SK-N-SH (cell line): ENCODE measurements at regions not wholly inside any gene's neighbourhood (a gene's known extent, or its start where the extent isn't known, plus 50 kb on each side); places are given as distances from the start of the nearest gene placed in this dataset.

Experiments
- CTCF ChIA-PET: fragments of 300-600, 350-600 bp; formaldehyde crosslinking; extraction: SDS; loops from one replicate; lab custom pipeline; 2021; lab: Yijun Ruan, JAX
- POLR2A ChIA-PET: fragments of 350-600 bp; sonication (Branson Sonifier 250); formaldehyde crosslinking; extraction: SDS; loops from one replicate; lab custom pipeline; 2020; ENCODE audit warnings: antibody characterized with exemption, inconsistent platforms; lab: Yijun Ruan, JAX
- DNase-seq: peaks from one replicate; pipeline ENCODE4 v3.0.0; 2012
- H2AFZ ChIP-seq: fragments of 200-600 bp; sonication (generic); 2 replicates; pipeline ENCODE4 v1.8.1; 2016; ENCODE audit warnings: antibody characterized with exemption, mild to moderate bottlenecking, low read depth
- H3F3A ChIP-seq: fragments of 200-600 bp; sonication (generic); replicated peaks from 2 replicates; pipeline ENCODE3; 2016; ENCODE audit warnings: antibody characterized with exemption, mild to moderate bottlenecking; ENCODE audit not compliant: insufficient read depth
- H3K27ac ChIP-seq, 2 experiments: fragments of 200-500 bp in 1 of 2; fragments of 200-600 bp in 1 of 2; sonication (Bioruptor generic) in 1 of 2; sonication (generic), shearing (Covaris generic) in 1 of 2; 2 replicates each; pipeline versions ENCODE4 v1.5.1 to v1.6.1; 2014 to 2016; ENCODE audit warnings: low read depth in 2 of 2, inconsistent platforms in 1 of 2, low read length in 1 of 2, mild to moderate bottlenecking in 1 of 2, mixed read lengths in 1 of 2
- H3K27me3 ChIP-seq: fragments of 200-600 bp; sonication (generic), shearing (Covaris generic); 2 replicates; pipeline ENCODE4 v1.6.1; 2016; ENCODE audit warnings: mixed run types; ENCODE audit not compliant: insufficient read depth
- H3K36me3 ChIP-seq, 2 experiments: fragments of 200-500 bp in 1 of 2; fragments of 200-600 bp in 1 of 2; sonication (Bioruptor generic) in 1 of 2; sonication (generic) in 1 of 2; replicated peaks in 1 of 2; 2 replicates each; pipeline versions ENCODE3 to v1.5.1; 2014 to 2016; ENCODE audit warnings: low read length in 1 of 2, mild to moderate bottlenecking in 1 of 2; ENCODE audit not compliant: insufficient read depth in 2 of 2, control insufficient read depth in 1 of 2
- H3K4me1 ChIP-seq, 2 experiments: fragments of 200-500 bp in 1 of 2; fragments of 200-600 bp in 1 of 2; sonication (Bioruptor generic) in 1 of 2; sonication (generic), shearing (Covaris generic) in 1 of 2; 2 replicates each; pipeline versions ENCODE4 v1.5.1 to v1.6.1; 2014 to 2016; ENCODE audit warnings: low read depth in 1 of 2, low read length in 1 of 2, mixed run types in 1 of 2; ENCODE audit not compliant: insufficient read depth in 2 of 2, control insufficient read depth in 1 of 2
- H3K4me2 ChIP-seq: fragments of 200-600 bp; sonication (generic), shearing (Covaris generic); 2 replicates; pipeline ENCODE4 v1.6.1; 2017; ENCODE audit warnings: mixed run types
- H3K4me3 ChIP-seq, 2 experiments: fragments of 200-500 bp in 1 of 2; fragments of 200-600 bp in 1 of 2; sonication (Bioruptor generic) in 1 of 2; sonication (generic), shearing (Covaris generic) in 1 of 2; 2 replicates each; pipeline versions ENCODE4 v1.5.1 to v1.8.1; 2014 to 2016; ENCODE audit warnings: low read depth in 2 of 2, inconsistent platforms in 1 of 2, low read length in 1 of 2, mild to moderate bottlenecking in 1 of 2, mixed read lengths in 1 of 2, moderate library complexity in 1 of 2
- H3K79me2 ChIP-seq: fragments of 200-600 bp; sonication (generic); 2 replicates; pipeline ENCODE4 v1.8.1; 2017; ENCODE audit warnings: mild to moderate bottlenecking; ENCODE audit not compliant: insufficient read depth
- H3K9ac ChIP-seq: fragments of 200-600 bp; sonication (generic); 2 replicates; pipeline ENCODE4 v1.6.1; 2017; ENCODE audit warnings: mixed run types
- H3K9me2 ChIP-seq: fragments of 200-600 bp; sonication (generic); 2 replicates; pipeline ENCODE4 v1.6.1; 2017; ENCODE audit warnings: mixed run types
- H3K9me3 ChIP-seq: fragments of 200-600 bp; sonication (generic); 2 replicates; pipeline ENCODE4 v1.6.1; 2017; ENCODE audit warnings: mixed run types, mild to moderate bottlenecking, moderate library complexity
- H4K20me1 ChIP-seq: fragments of 200-600 bp; sonication (generic); 2 replicates; pipeline ENCODE4 v1.6.1; 2017; ENCODE audit warnings: mild to moderate bottlenecking, mixed run types; ENCODE audit not compliant: insufficient read depth
- CHD2 ChIP-seq: fragments of 150-350 bp; IDR thresholded peaks from 2 replicates; pipeline ENCODE4 v1.6.1; 2018; ENCODE audit warnings: low read length; ENCODE audit not compliant: partially characterized antibody
- ELF1 ChIP-seq: IDR thresholded peaks from 2 replicates; pipeline ENCODE4 v1.4.0; 2012
- EZH2phosphoT487 ChIP-seq: fragments of 200-600 bp; sonication (generic); IDR thresholded peaks from 2 replicates; pipeline ENCODE4 v1.6.1; 2017; ENCODE audit warnings: low read depth, mixed run types, mild to moderate bottlenecking, antibody characterized with exemption, moderate library complexity, borderline replicate concordance
- FOSL2 ChIP-seq: IDR thresholded peaks from 2 replicates; pipeline ENCODE4 v1.4.0; 2012; ENCODE audit warnings: low read depth, mild to moderate bottlenecking, moderate library complexity, borderline replicate concordance
- FOXJ3 ChIP-seq: sonication (generic); formaldehyde crosslinking; IDR thresholded peaks from 2 replicates; pipeline ENCODE4 v1.5.1; 2020; ENCODE audit warnings: mild to moderate bottlenecking, missing genetic modification reagents
- FOXM1 ChIP-seq: IDR thresholded peaks from 2 replicates; pipeline ENCODE4 v1.4.0; 2012; ENCODE audit warnings: low read depth, mild to moderate bottlenecking
- GATA2 ChIP-seq: sonication (generic); formaldehyde crosslinking; IDR thresholded peaks from 2 replicates; pipeline ENCODE4 v1.5.0; 2020; ENCODE audit warnings: mild to moderate bottlenecking, missing genetic modification reagents
- IRF3 ChIP-seq: fragments of 150-350 bp; IDR thresholded peaks from 2 replicates; pipeline ENCODE4 v1.6.1; 2016; ENCODE audit warnings: mild to moderate bottlenecking, low read depth, low read length
- JUND ChIP-seq: IDR thresholded peaks from 2 replicates; pipeline ENCODE4 v1.4.0; 2012
- MEF2A ChIP-seq: IDR thresholded peaks from 2 replicates; pipeline ENCODE4 v1.4.0; 2012; ENCODE audit warnings: low read depth, borderline replicate concordance
- MXI1 ChIP-seq: IDR thresholded peaks from 2 replicates; pipeline ENCODE4 v1.6.1; 2012; ENCODE audit warnings: mild to moderate bottlenecking, low read depth, low read length, improper control_type of control experiment
- NFIC ChIP-seq: IDR thresholded peaks from 2 replicates; pipeline ENCODE4 v1.4.0; 2012; ENCODE audit warnings: borderline replicate concordance
- POLR2AphosphoS5 ChIP-seq: IDR thresholded peaks from 2 replicates; pipeline ENCODE4 v1.6.1; 2012; ENCODE audit warnings: low read depth, low read length
- RAD21 ChIP-seq: IDR thresholded peaks from 2 replicates; pipeline ENCODE4 v1.6.1; 2012; ENCODE audit warnings: mild to moderate bottlenecking, low read length
- RCOR1 ChIP-seq: fragments of 150-350 bp; IDR thresholded peaks from 2 replicates; pipeline ENCODE4 v1.6.1; 2017; ENCODE audit warnings: antibody characterized with exemption, low read length
- RFX5 ChIP-seq: IDR thresholded peaks from 2 replicates; pipeline ENCODE4 v1.6.1; 2012; ENCODE audit warnings: mild to moderate bottlenecking, improper control_type of control experiment, low read length
- RXRA ChIP-seq: IDR thresholded peaks from 2 replicates; pipeline ENCODE4 v1.4.0; 2012; ENCODE audit warnings: low read depth, mild to moderate bottlenecking, borderline replicate concordance
- SIN3A ChIP-seq: IDR thresholded peaks from 2 replicates; pipeline ENCODE4 v1.6.1; 2012; ENCODE audit warnings: low read depth, mild to moderate bottlenecking, low read length, moderate library complexity, borderline replicate concordance
- SMC3 ChIP-seq: IDR thresholded peaks from 2 replicates; pipeline ENCODE4 v1.6.1; 2012; ENCODE audit warnings: low read depth, low read length, improper control_type of control experiment
- TAF1 ChIP-seq: IDR thresholded peaks from 2 replicates; pipeline ENCODE4 v1.6.1; 2012; ENCODE audit warnings: low read depth, mild to moderate bottlenecking, low read length, moderate library complexity, borderline replicate concordance
- TCF12 ChIP-seq: IDR thresholded peaks from 2 replicates; pipeline ENCODE4 v1.4.0; 2012
- TEAD4 ChIP-seq: IDR thresholded peaks from 2 replicates; pipeline ENCODE4 v1.4.0; 2012; ENCODE audit warnings: mild to moderate bottlenecking, borderline replicate concordance; ENCODE audit not compliant: insufficient read depth
- USF1 ChIP-seq: IDR thresholded peaks from 2 replicates; pipeline ENCODE4 v1.4.0; 2012; ENCODE audit warnings: low read depth, borderline replicate concordance
- YY1 ChIP-seq: IDR thresholded peaks from 2 replicates; pipeline ENCODE4 v1.4.0; 2012; ENCODE audit warnings: low read depth, mild to moderate bottlenecking
- WGBS: methylation state at CpG from one replicate; pipeline ENCODE4 v1.1.6; 2017; ENCODE audit warnings: low lambda C conversion rate; 5-methylcytosine and 5-hydroxymethylcytosine counted together
- TF ChIP-seq, protein P1 (sequence below): IDR thresholded peaks from 2 replicates; pipeline ENCODE4 v1.6.1; 2012; ENCODE audit warnings: mild to moderate bottlenecking, low read depth, low read length, moderate library complexity
- TF ChIP-seq, protein P2 (sequence below): IDR thresholded peaks from 2 replicates; pipeline ENCODE4 v1.4.0; 2012; ENCODE audit warnings: low read depth, borderline replicate concordance
- TF ChIP-seq, protein P3 (sequence below): fragments of 150-350 bp; IDR thresholded peaks from 2 replicates; pipeline ENCODE4 v1.6.1; 2017; ENCODE audit warnings: antibody characterized with exemption, low read length, low read depth, borderline replicate concordance

GRCh38 chr1:101357444-101357986 is 120.7 kb downstream of the S1PR1 start:
- no peaks in the 10 kb centered on the region for H3F3A ChIP-seq
- 49% methylated on average over 4 of the region's 4 CpGs for WGBS
- H3K27ac ChIP-seq, result no peak overlapping the region
- no peaks in the 10 kb centered on the region for H3K4me1 ChIP-seq
- ChIA-PET CTCF (interaction anchor here (0.6 to 3.2 kb wide), 31 partner anchors 9 to 434 kb away, joined by 3 to 34 read pairs (median 4); no protein-coding TSS in a partner anchor), POLR2A (no interaction called here)
- DNase-seq, result peak; percentile 72
- no peak overlapping the region; a peak in 1 of 4 replicates for H3K4me3 ChIP-seq
- H3K9ac ChIP-seq, result no peak overlapping the region
- no peaks in the 10 kb centered on the region; the same call in 1 of the 2 replicates for H3K27me3 ChIP-seq
- H3K9me2 ChIP-seq, result no peaks in the 10 kb centered on the region
- H3K9me3 ChIP-seq, result no peaks in the 10 kb centered on the region
- no peaks in the 10 kb centered on the region for H3K79me2 ChIP-seq
- no peak overlapping the region for H2AFZ ChIP-seq
- H3K4me2 ChIP-seq, result no peak overlapping the region
- H4K20me1 ChIP-seq, result no peaks in the 10 kb centered on the region
- no peaks in the 10 kb centered on the region for H3K36me3 ChIP-seq
- TF ChIP-seq JUND (no peak), TCF12 (no peak), NFIC (no peak), SMC3 (peak; percentile 76), GATA2 (CRISPR knock-in tag) (peak; percentile 41; the same call in 1 of the 2 replicates), MXI1 (no peak), POLR2AphosphoS5 (no peak), TEAD4 (no peak), FOSL2 (no peak), USF1 (no peak), FOXJ3 (CRISPR knock-in tag) (no peak), RCOR1 (no peak), TAF1 (no peak), MEF2A (no peak), RFX5 (no peak), SIN3A (no peak), RAD21 (peak; percentile 81), ELF1 (no peak), RXRA (no peak), IRF3 (no peak), EZH2phosphoT487 (no peak), FOXM1 (no peak), CHD2 (no peak), YY1 (no peak)
- TF ChIP-seq, protein P1, sequence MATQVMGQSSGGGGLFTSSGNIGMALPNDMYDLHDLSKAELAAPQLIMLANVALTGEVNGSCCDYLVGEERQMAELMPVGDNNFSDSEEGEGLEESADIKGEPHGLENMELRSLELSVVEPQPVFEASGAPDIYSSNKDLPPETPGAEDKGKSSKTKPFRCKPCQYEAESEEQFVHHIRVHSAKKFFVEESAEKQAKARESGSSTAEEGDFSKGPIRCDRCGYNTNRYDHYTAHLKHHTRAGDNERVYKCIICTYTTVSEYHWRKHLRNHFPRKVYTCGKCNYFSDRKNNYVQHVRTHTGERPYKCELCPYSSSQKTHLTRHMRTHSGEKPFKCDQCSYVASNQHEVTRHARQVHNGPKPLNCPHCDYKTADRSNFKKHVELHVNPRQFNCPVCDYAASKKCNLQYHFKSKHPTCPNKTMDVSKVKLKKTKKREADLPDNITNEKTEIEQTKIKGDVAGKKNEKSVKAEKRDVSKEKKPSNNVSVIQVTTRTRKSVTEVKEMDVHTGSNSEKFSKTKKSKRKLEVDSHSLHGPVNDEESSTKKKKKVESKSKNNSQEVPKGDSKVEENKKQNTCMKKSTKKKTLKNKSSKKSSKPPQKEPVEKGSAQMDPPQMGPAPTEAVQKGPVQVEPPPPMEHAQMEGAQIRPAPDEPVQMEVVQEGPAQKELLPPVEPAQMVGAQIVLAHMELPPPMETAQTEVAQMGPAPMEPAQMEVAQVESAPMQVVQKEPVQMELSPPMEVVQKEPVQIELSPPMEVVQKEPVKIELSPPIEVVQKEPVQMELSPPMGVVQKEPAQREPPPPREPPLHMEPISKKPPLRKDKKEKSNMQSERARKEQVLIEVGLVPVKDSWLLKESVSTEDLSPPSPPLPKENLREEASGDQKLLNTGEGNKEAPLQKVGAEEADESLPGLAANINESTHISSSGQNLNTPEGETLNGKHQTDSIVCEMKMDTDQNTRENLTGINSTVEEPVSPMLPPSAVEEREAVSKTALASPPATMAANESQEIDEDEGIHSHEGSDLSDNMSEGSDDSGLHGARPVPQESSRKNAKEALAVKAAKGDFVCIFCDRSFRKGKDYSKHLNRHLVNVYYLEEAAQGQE, result no peak
- TF ChIP-seq, protein P2, sequence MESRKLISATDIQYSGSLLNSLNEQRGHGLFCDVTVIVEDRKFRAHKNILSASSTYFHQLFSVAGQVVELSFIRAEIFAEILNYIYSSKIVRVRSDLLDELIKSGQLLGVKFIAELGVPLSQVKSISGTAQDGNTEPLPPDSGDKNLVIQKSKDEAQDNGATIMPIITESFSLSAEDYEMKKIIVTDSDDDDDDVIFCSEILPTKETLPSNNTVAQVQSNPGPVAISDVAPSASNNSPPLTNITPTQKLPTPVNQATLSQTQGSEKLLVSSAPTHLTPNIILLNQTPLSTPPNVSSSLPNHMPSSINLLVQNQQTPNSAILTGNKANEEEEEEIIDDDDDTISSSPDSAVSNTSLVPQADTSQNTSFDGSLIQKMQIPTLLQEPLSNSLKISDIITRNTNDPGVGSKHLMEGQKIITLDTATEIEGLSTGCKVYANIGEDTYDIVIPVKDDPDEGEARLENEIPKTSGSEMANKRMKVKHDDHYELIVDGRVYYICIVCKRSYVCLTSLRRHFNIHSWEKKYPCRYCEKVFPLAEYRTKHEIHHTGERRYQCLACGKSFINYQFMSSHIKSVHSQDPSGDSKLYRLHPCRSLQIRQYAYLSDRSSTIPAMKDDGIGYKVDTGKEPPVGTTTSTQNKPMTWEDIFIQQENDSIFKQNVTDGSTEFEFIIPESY, result no peak
- TF ChIP-seq, protein P3, sequence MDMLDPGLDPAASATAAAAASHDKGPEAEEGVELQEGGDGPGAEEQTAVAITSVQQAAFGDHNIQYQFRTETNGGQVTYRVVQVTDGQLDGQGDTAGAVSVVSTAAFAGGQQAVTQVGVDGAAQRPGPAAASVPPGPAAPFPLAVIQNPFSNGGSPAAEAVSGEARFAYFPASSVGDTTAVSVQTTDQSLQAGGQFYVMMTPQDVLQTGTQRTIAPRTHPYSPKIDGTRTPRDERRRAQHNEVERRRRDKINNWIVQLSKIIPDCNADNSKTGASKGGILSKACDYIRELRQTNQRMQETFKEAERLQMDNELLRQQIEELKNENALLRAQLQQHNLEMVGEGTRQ, result no peak
